SK-N-SH treated with all-trans-retinoic acid at 6 μM for 48 hours (cell line): ENCODE measurements at regions not wholly inside any gene's neighbourhood (a gene's known extent, or its start where the extent isn't known, plus 50 kb on each side); places are given as distances from the start of the nearest gene placed in this dataset.

Source experiments
- ATAC-seq: fragments of 200-7000 bp; cut with Tn5 transposase; 3 replicates; pipeline ENCODE4 v1.9.1; 2020; ENCODE audit warnings: mild to moderate bottlenecking, moderate library complexity
- ARNTL ChIP-seq: fragments of 450-650 bp; formaldehyde crosslinking; IDR thresholded peaks from 2 replicates; pipeline ENCODE4 v1.5.0; 2020; ENCODE audit warnings: low read depth, mild to moderate bottlenecking, moderate library complexity, borderline replicate concordance
- BACH2 ChIP-seq: fragments of 250-450 bp; sonication (Bioruptor Pico); IDR thresholded peaks from 2 replicates; pipeline ENCODE4 v1.9.0; 2021; ENCODE audit warnings: mild to moderate bottlenecking, borderline replicate concordance
- CREB5 ChIP-seq: fragments of 250-450 bp; sonication (Bioruptor Pico); IDR thresholded peaks from 2 replicates; pipeline ENCODE4 v1.5.1; 2020; ENCODE audit warnings: low read depth, mild to moderate bottlenecking, moderate library complexity
- CSDC2 ChIP-seq: fragments of 250-450 bp; sonication (Bioruptor Pico); IDR thresholded peaks from 2 replicates; pipeline ENCODE4 v1.5.0; 2020; ENCODE audit warnings: mild to moderate bottlenecking, moderate library complexity
- CSRNP3 ChIP-seq: fragments of 250-450 bp; sonication (Bioruptor Pico); IDR thresholded peaks from 2 replicates; pipeline ENCODE4 v1.5.1; 2021; ENCODE audit warnings: mild to moderate bottlenecking, moderate library complexity
- ESRRG ChIP-seq: fragments of 250-450 bp; sonication (Bioruptor Pico); IDR thresholded peaks from 2 replicates; pipeline ENCODE4 v1.6.1; 2021; ENCODE audit warnings: mild to moderate bottlenecking
- GLIS3 ChIP-seq: fragments of 250-450 bp; sonication (Bioruptor Pico); IDR thresholded peaks from 2 replicates; pipeline ENCODE4 v1.5.0; 2020; ENCODE audit warnings: mild to moderate bottlenecking, moderate library complexity
- OSR1 ChIP-seq: fragments of 250-450 bp; sonication (Bioruptor Pico); IDR thresholded peaks from 2 replicates; pipeline ENCODE4 v1.8.0; 2022; ENCODE audit warnings: moderate library complexity, mild to moderate bottlenecking, inconsistent platforms
- PATZ1 ChIP-seq: fragments of 250-450 bp; sonication (Bioruptor Pico); IDR thresholded peaks from 2 replicates; pipeline ENCODE4 v1.8.0; 2020; ENCODE audit warnings: mild to moderate bottlenecking, moderate library complexity, borderline replicate concordance
- POU6F1 ChIP-seq: fragments of 250-450 bp; sonication (Bioruptor Pico); IDR thresholded peaks from 2 replicates; pipeline ENCODE4 v1.8.0; 2021; ENCODE audit warnings: low read depth, mild to moderate bottlenecking, moderate library complexity, borderline replicate concordance
- PPARA ChIP-seq: fragments of 250-450 bp; sonication (Bioruptor Pico); IDR thresholded peaks from 2 replicates; pipeline ENCODE4 v1.5.0; 2020; ENCODE audit warnings: mild to moderate bottlenecking, borderline replicate concordance
- RARB ChIP-seq: fragments of 250-450 bp; sonication (Bioruptor Pico); IDR thresholded peaks from 2 replicates; pipeline ENCODE4 v1.8.0; 2021; ENCODE audit warnings: mild to moderate bottlenecking, moderate library complexity
- SNAI2 ChIP-seq: fragments of 250-450 bp; sonication (Bioruptor Pico); IDR thresholded peaks from 2 replicates; pipeline ENCODE4 v1.5.0; 2020; ENCODE audit warnings: mild to moderate bottlenecking, moderate library complexity
- TCF4 ChIP-seq: fragments of 250-450 bp; sonication (Bioruptor Pico); IDR thresholded peaks from 2 replicates; pipeline ENCODE4 v1.8.0; 2021; ENCODE audit warnings: mild to moderate bottlenecking, moderate library complexity, borderline replicate concordance
- TOX ChIP-seq: fragments of 250-450 bp; sonication (Bioruptor Pico); IDR thresholded peaks from 2 replicates; pipeline ENCODE4 v1.8.0; 2021; ENCODE audit warnings: mild to moderate bottlenecking, moderate library complexity, borderline replicate concordance
- TSHZ2 ChIP-seq: fragments of 250-450 bp; sonication (Bioruptor Pico); IDR thresholded peaks from 2 replicates; pipeline ENCODE4 v1.5.0; 2020; ENCODE audit warnings: mild to moderate bottlenecking, moderate library complexity
- ZC3H10 ChIP-seq: fragments of 250-450 bp; sonication (Bioruptor Pico); IDR thresholded peaks from 2 replicates; pipeline ENCODE4 v1.5.1; 2021; ENCODE audit warnings: mild to moderate bottlenecking, moderate library complexity
- ZFP3 ChIP-seq: fragments of 250-450 bp; sonication (Bioruptor Pico); IDR thresholded peaks from 2 replicates; pipeline ENCODE4 v1.5.0; 2020; ENCODE audit warnings: mild to moderate bottlenecking, moderate library complexity
- ZFP30 ChIP-seq: fragments of 450-650 bp; formaldehyde crosslinking; IDR thresholded peaks from 2 replicates; pipeline ENCODE4 v1.5.0; 2022; ENCODE audit warnings: mild to moderate bottlenecking, moderate library complexity
- ZNF565 ChIP-seq: fragments of 450-650 bp; formaldehyde crosslinking; conservative IDR thresholded peaks from 2 replicates; pipeline ENCODE4 v1.5.0; 2020; ENCODE audit warnings: low read depth, mild to moderate bottlenecking, moderate library complexity
- ZNF70 ChIP-seq: fragments of 450-650 bp; formaldehyde crosslinking; IDR thresholded peaks from 2 replicates; pipeline ENCODE4 v1.5.0; 2020; ENCODE audit warnings: mild to moderate bottlenecking, moderate library complexity
- ZNF8 ChIP-seq: fragments of 450-650 bp; formaldehyde crosslinking; IDR thresholded peaks from 2 replicates; pipeline ENCODE4 v1.5.0; 2020; ENCODE audit warnings: mild to moderate bottlenecking, moderate library complexity

GRCh38 chr12:60112763-60113162 is 516.9 kb downstream of the SLC16A7 start:
- TF ChIP-seq GLIS3, result no peak
- no peak for TF ChIP-seq SNAI2 (CRISPR knock-in tag)
- no peak for TF ChIP-seq CSDC2 (CRISPR knock-in tag)
- TF ChIP-seq PPARA, result no peak
- TF ChIP-seq ZNF565 (CRISPR knock-in tag), result no peak
- no peak for TF ChIP-seq ARNTL
- no peak for TF ChIP-seq TSHZ2 (CRISPR knock-in tag)
- no peak for TF ChIP-seq ZC3H10 (CRISPR knock-in tag)
- no peak for TF ChIP-seq BACH2 (CRISPR knock-in tag)
- no peak for TF ChIP-seq PATZ1
- TF ChIP-seq CREB5 (CRISPR knock-in tag), result no peak
- no peak for TF ChIP-seq POU6F1 (CRISPR knock-in tag)
- TF ChIP-seq CSRNP3 (CRISPR knock-in tag), result no peak
- TF ChIP-seq ZNF70 (CRISPR knock-in tag), result no peak
- TF ChIP-seq ZFP30 (CRISPR knock-in tag), result no peak
- TF ChIP-seq ZFP3, result no peak
- TF ChIP-seq OSR1, result no peak
- TF ChIP-seq RARB, result no peak
- no peak for TF ChIP-seq ZNF8
- TF ChIP-seq ESRRG (CRISPR knock-in tag), result no peak
- ATAC-seq, result no peak

GRCh38 chr12:60114169-60114568 is 518.3 kb downstream of the SLC16A7 start:
- no peak for ATAC-seq

GRCh38 chr12:60119327-60119726 is 523.5 kb downstream of the SLC16A7 start:
- no peak for ATAC-seq
- TF ChIP-seq CSDC2 (CRISPR knock-in tag) (no peak), ZFP30 (CRISPR knock-in tag) (no peak), POU6F1 (CRISPR knock-in tag) (no peak), ARNTL (no peak), PPARA (no peak), OSR1 (no peak), TSHZ2 (CRISPR knock-in tag) (no peak), TOX (no peak), BACH2 (CRISPR knock-in tag) (no peak), CSRNP3 (CRISPR knock-in tag) (no peak), ZNF565 (CRISPR knock-in tag) (no peak)

More at GRCh38 chr12:60114169-60114568, 518.3 kb downstream of the SLC16A7 start:
- TF ChIP-seq RARB, result no peak
- no peak for TF ChIP-seq PPARA
- TF ChIP-seq GLIS3, result no peak
- TF ChIP-seq TOX, result no peak
- no peak for TF ChIP-seq ZC3H10 (CRISPR knock-in tag)
- TF ChIP-seq ZNF8, result no peak
- no peak for TF ChIP-seq CSDC2 (CRISPR knock-in tag)
- no peak for TF ChIP-seq TCF4
- no peak for TF ChIP-seq ESRRG (CRISPR knock-in tag)
- TF ChIP-seq, all 23 proteins: peak for 0
